Fibroblast of peridontal ligament (primary cell): ENCODE measurements at regions not wholly inside any gene's neighbourhood (a gene's known extent, or its start where the extent isn't known, plus 50 kb on each side); places are given as distances from the start of the nearest gene placed in this dataset.

Experiments used
- DNase-seq: peaks from one replicate; pipeline ENCODE4 v3.0.0-alpha.2; 2010; ENCODE audit errors: extremely low read depth

GRCh38 chr6:87851674-87852299 is 149.8 kb upstream of the AKIRIN2 start:
- DNase-seq, result no peak

GRCh38 chr6:87848616-87849015 is 146.6 kb upstream of the AKIRIN2 start:
- no peak for DNase-seq

- no peak for DNase-seq
These were observed 145.8 kb upstream of the AKIRIN2 start for GRCh38 chr6:87847830-87848210.

- DNase-seq, result no peak
These were observed 145.2 kb upstream of the AKIRIN2 start for GRCh38 chr6:87847135-87847829.

GRCh38 chr6:87846434-87846833 is 144.4 kb upstream of the AKIRIN2 start:
- DNase-seq, result no peak

- DNase-seq, result no peak
These were observed 138.3 kb upstream of the AKIRIN2 start for GRCh38 chr6:87840324-87840723.

GRCh38 chr6:87837876-87838275 is 135.8 kb upstream of the AKIRIN2 start:
- no peak for DNase-seq

GRCh38 chr6:87837444-87837843 is 135.4 kb upstream of the AKIRIN2 start:
- no peak for DNase-seq

GRCh38 chr6:87832025-87832825 is 130.2 kb upstream of the AKIRIN2 start:
- peak; percentile 48 for DNase-seq

GRCh38 chr6:87830907-87831306 is 128.9 kb upstream of the AKIRIN2 start:
- no peak for DNase-seq

GRCh38 chr6:87829622-87830121 is 127.6 kb upstream of the AKIRIN2 start:
- DNase-seq, result no peak

- no peak for DNase-seq
These were observed 126.0 kb upstream of the AKIRIN2 start for GRCh38 chr6:87828044-87828443.

GRCh38 chr6:87827346-87827745 is 125.3 kb upstream of the AKIRIN2 start:
- no peak for DNase-seq

- DNase-seq, result peak; percentile 39
These were observed 124.4 kb upstream of the AKIRIN2 start for GRCh38 chr6:87826424-87826823.

- no peak for DNase-seq
These were observed 123.8 kb upstream of the AKIRIN2 start for GRCh38 chr6:87825821-87826221.

GRCh38 chr6:87824958-87825491 is 123.0 kb upstream of the AKIRIN2 start:
- DNase-seq, result no peak

- DNase-seq, result peak; percentile 50
These were observed 120.0 kb upstream of the AKIRIN2 start for GRCh38 chr6:87822011-87822410.

- DNase-seq, result no peak
These were observed 118.4 kb upstream of the AKIRIN2 start for GRCh38 chr6:87820343-87820984.

GRCh38 chr6:87817183-87817582 is 115.2 kb upstream of the AKIRIN2 start:
- peak; percentile 57 for DNase-seq

GRCh38 chr6:87815449-87815848 is 113.4 kb upstream of the AKIRIN2 start:
- no peak for DNase-seq

- DNase-seq, result peak; percentile 18
These were observed 106.1 kb upstream of the AKIRIN2 start for GRCh38 chr6:87808005-87808757.
